HT1080 (cell line): ENCODE measurements at regions not wholly inside any gene's neighbourhood (a gene's known extent, or its start where the extent isn't known, plus 50 kb on each side); places are given as distances from the start of the nearest gene placed in this dataset. TPM values are rescaled to one million over a fixed set of nuclear protein-coding genes. Genes with fewer than 3 reads are reported as not detected.

Experiments used
- small RNA-seq: library from RNA; depleted of rRNA; stranded (forward); fragments of <200 nt; gene quantifications from one replicate; pipeline ENCODE3, GENCODE V24; 2014

Small RNA genes in the stretch of these regions (small RNA-seq; reads per million reads assigned to genes)
- gene AC008134.1 = not detected
